NCI-H748 (cell line): ENCODE measurements at regions not wholly inside any gene's neighbourhood (a gene's known extent, or its start where the extent isn't known, plus 50 kb on each side); places are given as distances from the start of the nearest gene placed in this dataset.

Experiments used
- DNase-seq: peaks from one replicate; lab custom pipeline; 2025; ENCODE audit not compliant: unreplicated experiment; lab: John Stamatoyannopoulos, UW

DNA sequence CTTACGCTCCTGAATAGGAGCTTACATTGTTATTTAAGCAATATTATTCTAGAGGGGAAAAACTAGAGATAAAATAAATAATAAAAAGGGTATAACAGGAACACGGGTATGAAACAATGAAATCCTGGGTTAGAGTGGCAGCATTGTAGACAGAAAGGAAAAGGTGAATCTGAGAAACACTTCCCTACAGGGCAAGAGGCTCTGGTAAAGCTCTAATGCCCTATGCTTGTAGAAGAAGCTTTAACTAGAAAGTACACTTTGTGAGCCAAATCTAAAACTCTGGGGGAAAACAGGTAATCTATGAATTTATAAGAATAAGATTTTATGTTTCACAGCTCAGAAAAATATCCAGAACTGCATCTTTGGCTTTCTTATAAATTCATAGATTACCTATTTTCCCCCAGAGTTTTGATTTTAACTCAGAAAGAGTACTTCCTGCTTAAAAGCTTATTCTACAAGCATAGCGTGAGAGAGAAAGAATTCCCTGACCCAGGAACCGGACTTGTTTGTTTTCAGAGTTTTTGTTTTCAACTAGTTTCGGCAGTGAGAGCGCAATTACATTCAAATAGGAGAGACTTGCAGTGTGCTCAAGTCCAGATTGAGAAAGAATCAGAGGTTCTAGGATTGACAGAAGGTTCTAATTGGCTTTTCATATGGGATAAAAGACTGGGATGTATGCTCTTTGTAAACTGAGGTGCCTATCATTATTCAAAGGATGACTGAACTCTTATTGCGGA is 651.0 kb upstream of the RORB start:
- DNase-seq, result no peak

GRCh38 chr9:73847536-73847935 is 649.6 kb upstream of the RORB start:
- no peak for DNase-seq

- DNase-seq, result no peak
Measured at GRCh38 chr9:73853549-73853948, 643.6 kb upstream of the RORB start.

GRCh38 chr9:73855206-73855605 is 641.9 kb upstream of the RORB start:
- no peak for DNase-seq

DNA sequence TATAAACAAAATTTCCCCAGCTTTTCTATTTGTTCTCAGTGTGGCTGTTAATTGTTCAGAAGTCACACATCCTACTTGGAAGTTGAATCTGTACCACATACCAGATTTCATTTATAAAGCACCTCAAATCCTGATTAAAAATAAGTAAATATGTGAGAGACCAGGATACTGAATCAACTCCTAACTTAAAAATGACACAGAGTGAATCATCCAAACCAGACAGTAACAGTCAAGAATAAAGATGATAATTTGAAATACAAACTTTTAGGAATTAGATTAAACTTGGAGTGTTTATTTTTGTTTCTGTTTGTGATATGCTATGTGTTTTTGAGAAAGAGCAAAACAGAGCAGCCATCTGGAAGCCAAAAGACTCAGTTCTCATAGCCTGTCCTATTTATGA is 633.2 kb upstream of the RORB start:
- DNase-seq, result no peak

GRCh38 chr9:73866451-73866850 is 630.7 kb upstream of the RORB start:
- no peak for DNase-seq

GRCh38 chr9:73869264-73869663 is 627.9 kb upstream of the RORB start:
- peak; percentile 73 for DNase-seq

DNA sequence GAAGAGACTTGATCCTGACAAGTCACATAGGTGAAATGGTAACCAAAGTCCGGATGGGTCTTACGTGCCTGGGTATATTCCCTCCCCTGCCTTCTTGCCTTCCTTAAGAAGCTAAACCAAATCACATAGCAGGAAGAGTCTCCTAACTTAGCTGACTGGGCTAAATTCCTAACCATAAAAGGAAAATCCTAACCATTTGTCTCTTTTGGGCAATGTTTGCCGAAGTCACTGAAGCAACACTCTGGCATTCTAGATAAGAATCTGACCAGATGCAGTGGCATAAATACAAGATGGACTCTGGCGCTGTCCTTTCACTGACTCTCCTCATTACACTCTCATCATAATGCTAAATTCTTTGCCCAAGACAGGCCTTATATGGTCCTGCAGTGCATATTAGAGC is 625.5 kb upstream of the RORB start:
- DNase-seq, result no peak

DNA sequence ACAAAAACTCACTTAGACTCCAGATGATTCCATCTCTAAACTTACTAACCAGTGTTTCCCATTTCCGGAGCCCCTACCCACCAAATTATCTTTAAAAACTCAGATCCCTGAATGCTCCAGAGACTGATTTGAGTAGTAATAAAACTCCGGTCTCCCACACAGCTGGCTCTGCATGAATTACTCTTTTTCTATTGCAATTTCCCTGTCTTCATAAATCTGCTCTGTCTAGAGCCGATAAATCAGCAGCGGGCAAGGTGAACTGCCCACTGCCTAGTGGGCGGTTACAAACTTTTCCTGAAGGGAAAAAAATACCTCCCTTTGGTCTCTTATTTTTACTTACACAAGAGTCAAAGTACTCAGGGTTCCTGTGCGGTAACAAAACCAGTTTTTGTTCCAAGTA is 624.4 kb upstream of the RORB start:
- DNase-seq, result no peak

DNA sequence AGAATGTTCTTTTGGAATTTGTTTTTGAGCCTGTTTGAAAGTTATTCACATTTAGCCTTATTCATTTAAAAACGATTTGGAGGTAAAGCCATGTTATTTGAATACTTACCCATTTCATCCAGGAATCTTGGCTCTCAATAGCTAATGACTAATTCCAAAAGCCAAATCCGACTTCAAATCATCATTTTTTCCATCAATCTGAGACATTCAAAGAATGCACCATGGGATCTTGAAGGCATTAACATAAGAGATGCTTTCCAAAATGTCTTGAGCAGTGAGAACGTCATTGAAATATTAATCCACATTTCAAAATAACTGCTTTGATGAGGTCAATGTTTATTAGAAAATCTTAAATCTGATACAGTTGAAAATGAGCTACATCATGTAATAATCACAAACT is 617.0 kb upstream of the RORB start:
- DNase-seq, result no peak

DNA sequence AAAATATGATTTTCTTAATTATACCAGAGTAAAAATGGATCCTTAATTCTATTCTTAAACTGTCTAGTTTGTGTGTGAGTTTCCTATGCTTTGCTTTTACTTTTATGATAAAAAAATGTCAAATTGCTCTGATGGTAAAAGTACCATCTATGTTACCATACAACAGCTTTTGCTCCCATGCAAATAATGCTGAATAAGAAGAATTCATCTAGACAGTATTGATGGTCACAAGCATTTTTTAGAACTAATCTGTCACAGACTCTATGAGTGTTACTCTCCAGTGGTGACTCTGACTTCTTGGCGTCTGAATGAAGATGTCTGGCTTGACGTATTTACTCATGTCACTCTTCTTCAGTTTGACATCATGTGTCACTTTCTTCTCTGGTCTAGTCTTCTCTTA is 608.1 kb upstream of the RORB start:
- DNase-seq, result no peak

DNA sequence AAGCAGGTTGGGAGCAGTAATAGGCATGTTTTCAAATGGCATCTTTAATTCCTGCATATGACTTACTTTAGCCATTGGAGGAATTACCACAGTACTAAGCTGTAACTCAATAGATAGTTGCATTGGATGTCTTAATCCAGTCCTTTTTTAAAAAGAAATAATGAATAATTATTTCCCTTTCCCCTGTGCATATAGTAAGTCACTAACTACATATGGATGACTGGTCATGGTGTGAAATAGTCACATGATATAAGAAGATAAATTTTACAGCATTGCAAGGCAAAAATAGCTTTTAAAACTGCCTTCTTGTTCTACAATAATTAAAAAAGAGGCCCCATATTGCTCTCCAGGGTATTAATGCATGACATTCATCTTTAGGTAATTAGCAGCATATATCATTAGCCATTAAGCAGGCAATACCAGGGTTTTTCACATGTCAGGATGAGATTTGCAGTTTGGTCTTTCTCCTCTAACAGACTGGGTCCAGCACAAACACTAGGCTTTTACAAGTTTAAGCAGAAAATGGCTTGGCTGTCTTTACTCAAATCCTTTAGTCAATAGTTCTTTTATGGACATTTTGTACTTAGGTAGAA is 606.4 kb upstream of the RORB start:
- DNase-seq, result no peak

GRCh38 chr9:73892335-73892734 is 604.8 kb upstream of the RORB start:
- no peak for DNase-seq

DNA sequence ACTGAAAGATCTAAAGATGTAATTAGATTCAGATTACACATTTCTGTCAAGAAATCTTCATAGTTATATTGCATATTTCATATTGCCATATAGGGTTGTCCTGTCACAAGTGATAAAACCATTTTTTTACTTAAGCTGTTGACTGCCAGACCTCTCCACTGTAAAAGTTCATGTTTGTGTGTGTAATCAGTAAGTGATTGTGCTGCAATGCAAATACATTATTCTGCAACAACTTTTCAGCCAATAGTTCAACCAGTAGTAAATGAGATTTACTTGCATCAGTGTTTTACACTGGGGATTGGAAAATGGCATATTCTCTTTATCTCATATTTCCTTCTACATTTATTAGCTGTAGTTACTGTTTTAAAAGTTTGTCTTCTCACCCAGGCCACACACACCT is 603.9 kb upstream of the RORB start:
- no peak for DNase-seq

DNA sequence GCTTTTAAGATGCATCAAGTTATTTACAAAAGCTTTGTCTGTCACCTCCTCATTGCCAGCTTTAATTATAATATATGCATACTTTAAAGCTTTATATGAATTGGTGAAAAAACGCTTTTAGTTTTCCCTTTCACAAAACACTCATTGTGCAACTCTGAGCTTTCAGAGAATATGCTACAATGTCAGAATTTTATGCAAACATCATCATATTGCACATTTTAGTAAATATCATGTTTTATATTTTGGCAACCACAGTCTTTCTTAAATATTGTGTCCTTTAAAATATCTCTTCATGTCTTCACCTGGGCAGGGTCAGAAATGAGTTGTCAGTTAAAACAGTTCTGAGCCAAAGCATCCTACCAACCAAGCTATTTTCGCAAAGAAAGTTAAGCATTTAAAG is 601.1 kb upstream of the RORB start:
- DNase-seq, result no peak

GRCh38 chr9:73906671-73907070 is 590.5 kb upstream of the RORB start:
- no peak for DNase-seq

DNA sequence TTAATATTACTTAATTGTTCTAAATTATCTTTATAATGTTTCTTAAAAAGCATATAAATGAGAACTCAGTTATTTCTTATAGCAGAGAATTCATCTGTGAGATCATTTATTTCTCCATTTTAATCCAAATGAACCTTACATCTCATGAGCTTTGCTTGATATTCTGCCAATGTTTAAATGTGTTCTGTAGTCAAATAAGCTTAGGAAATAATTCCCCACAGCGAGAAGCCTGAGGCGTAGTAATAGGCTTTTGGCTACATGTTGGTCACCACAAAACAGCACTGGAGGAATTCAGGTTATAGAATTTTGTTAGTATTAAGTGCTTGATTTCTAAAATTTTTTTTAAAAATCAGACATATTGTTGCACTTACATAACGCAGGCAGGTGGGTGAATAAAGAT is 585.3 kb upstream of the RORB start:
- no peak for DNase-seq

GRCh38 chr9:73916016-73916673 is 581.0 kb upstream of the RORB start:
- peak; percentile 7 for DNase-seq

- DNase-seq, result no peak
Measured at GRCh38 chr9:73919712-73920111, 577.4 kb upstream of the RORB start.

- peak; percentile 9 for DNase-seq
Measured at GRCh38 chr9:73923796-73924195, 573.3 kb upstream of the RORB start.

DNA sequence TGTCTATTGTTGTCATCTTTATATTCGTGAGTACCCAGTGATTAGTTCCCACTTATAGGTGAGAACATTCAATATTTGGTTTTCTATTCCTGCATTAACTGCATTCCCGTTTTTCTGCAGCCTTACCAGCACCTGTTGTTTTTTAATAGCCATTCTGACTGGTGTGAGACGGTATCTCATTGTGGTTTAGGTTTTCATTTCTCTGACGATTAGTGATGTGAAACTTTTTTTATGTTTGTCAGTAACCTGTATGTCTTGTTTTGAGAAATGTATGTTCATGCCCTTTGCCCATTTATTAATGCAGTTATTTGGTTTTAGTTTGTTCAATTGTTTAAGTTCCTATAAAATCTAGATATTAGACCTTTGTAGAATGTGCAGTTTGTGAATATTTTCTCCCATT is 546.0 kb upstream of the RORB start:
- DNase-seq, result peak; percentile 84

- no peak for DNase-seq
Measured at GRCh38 chr9:73962792-73963191, 534.3 kb upstream of the RORB start.

DNA sequence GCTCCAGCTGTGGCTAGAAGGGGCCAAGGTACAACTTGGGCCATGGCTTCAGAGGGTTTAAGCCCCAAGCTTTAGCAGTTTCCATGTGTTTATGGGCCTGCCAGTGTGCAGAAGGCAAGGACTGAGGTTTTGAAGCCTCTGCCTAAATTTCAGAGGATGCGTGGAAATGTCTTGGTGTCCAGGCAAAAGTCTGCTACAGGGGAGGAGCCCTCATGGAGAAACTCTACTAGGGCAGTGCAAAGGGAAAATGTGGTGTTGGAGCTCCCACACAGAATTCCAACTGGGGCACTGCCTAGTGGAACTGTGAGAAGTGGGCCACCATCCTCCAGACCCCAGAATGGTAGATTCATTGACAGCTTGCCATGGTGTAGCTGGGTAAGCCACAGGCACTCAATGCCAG is 527.2 kb upstream of the RORB start:
- no peak for DNase-seq
